Neural cell (in vitro differentiated cells): ENCODE measurements at regions not wholly inside any gene's neighbourhood (a gene's known extent, or its start where the extent isn't known, plus 50 kb on each side); places are given as distances from the start of the nearest gene placed in this dataset.

Source experiments
- EP300 ChIP-seq: fragments of 450-650 bp; conservative IDR thresholded peaks from 2 replicates; pipeline ENCODE4 v1.6.1; 2014; ENCODE audit warnings: antibody characterized with exemption, mild to moderate bottlenecking, moderate library complexity; ENCODE audit not compliant: poor library complexity, severe bottlenecking
- EZH2 ChIP-seq: fragments of 200-600, 300-800 bp; shearing (Covaris generic), sonication (generic); IDR thresholded peaks from 2 replicates; pipeline ENCODE4 v1.6.1; 2014; ENCODE audit warnings: antibody characterized with exemption, low read length, borderline replicate concordance, mild to moderate bottlenecking; ENCODE audit not compliant: insufficient read depth, poor library complexity, severe bottlenecking
- POLR2AphosphoS5 ChIP-seq: IDR thresholded peaks from 2 replicates; pipeline ENCODE4 v1.6.1; 2012
- REST ChIP-seq: IDR thresholded peaks from 2 replicates; pipeline ENCODE4 v1.6.1; 2012; ENCODE audit warnings: borderline replicate concordance
- TF ChIP-seq, protein P1 (sequence below): fragments of 450-650 bp; IDR thresholded peaks from 2 replicates; pipeline ENCODE4 v1.5.1; 2014; ENCODE audit warnings: antibody characterized with exemption, mild to moderate bottlenecking, moderate library complexity; ENCODE audit not compliant: poor library complexity, severe bottlenecking

GRCh38 chr3:176078906-176079305 lies 1118.4 kb downstream of the TBL1XR1 start:
- TF ChIP-seq, protein P1, sequence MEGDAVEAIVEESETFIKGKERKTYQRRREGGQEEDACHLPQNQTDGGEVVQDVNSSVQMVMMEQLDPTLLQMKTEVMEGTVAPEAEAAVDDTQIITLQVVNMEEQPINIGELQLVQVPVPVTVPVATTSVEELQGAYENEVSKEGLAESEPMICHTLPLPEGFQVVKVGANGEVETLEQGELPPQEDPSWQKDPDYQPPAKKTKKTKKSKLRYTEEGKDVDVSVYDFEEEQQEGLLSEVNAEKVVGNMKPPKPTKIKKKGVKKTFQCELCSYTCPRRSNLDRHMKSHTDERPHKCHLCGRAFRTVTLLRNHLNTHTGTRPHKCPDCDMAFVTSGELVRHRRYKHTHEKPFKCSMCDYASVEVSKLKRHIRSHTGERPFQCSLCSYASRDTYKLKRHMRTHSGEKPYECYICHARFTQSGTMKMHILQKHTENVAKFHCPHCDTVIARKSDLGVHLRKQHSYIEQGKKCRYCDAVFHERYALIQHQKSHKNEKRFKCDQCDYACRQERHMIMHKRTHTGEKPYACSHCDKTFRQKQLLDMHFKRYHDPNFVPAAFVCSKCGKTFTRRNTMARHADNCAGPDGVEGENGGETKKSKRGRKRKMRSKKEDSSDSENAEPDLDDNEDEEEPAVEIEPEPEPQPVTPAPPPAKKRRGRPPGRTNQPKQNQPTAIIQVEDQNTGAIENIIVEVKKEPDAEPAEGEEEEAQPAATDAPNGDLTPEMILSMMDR: no peak
- TF ChIP-seq POLR2AphosphoS5: no peak
- no peak for TF ChIP-seq EZH2
- no peak for TF ChIP-seq EP300
- TF ChIP-seq REST: no peak
